SK-N-SH (cell line): ENCODE measurements at regions not wholly inside any gene's neighbourhood (a gene's known extent, or its start where the extent isn't known, plus 50 kb on each side); places are given as distances from the start of the nearest gene placed in this dataset.
"Not testable (repeated sequence)": the region's sequence is repeated elsewhere in the genome, so short reads cannot be mapped to it uniquely, and the experiment has no call there.

Experiments used
- CTCF ChIA-PET: fragments of 300-600, 350-600 bp; formaldehyde crosslinking; extraction: SDS; loops from one replicate; lab custom pipeline; 2021; lab: Yijun Ruan, JAX
- POLR2A ChIA-PET: fragments of 350-600 bp; sonication (Branson Sonifier 250); formaldehyde crosslinking; extraction: SDS; loops from one replicate; lab custom pipeline; 2020; ENCODE audit warnings: antibody characterized with exemption, inconsistent platforms; lab: Yijun Ruan, JAX
- DNase-seq: peaks from one replicate; pipeline ENCODE4 v3.0.0; 2012
- H2AFZ ChIP-seq: fragments of 200-600 bp; sonication (generic); 2 replicates; pipeline ENCODE4 v1.8.1; 2016; ENCODE audit warnings: antibody characterized with exemption, mild to moderate bottlenecking, low read depth
- H3F3A ChIP-seq: fragments of 200-600 bp; sonication (generic); replicated peaks from 2 replicates; pipeline ENCODE3; 2016; ENCODE audit warnings: antibody characterized with exemption, mild to moderate bottlenecking; ENCODE audit not compliant: insufficient read depth
- H3K27ac ChIP-seq, 2 experiments: fragments of 200-500 bp in 1 of 2; fragments of 200-600 bp in 1 of 2; sonication (Bioruptor generic) in 1 of 2; sonication (generic), shearing (Covaris generic) in 1 of 2; 2 replicates each; pipeline versions ENCODE4 v1.5.1 to v1.6.1; 2014 to 2016; ENCODE audit warnings: low read depth in 2 of 2, inconsistent platforms in 1 of 2, low read length in 1 of 2, mild to moderate bottlenecking in 1 of 2, mixed read lengths in 1 of 2
- H3K27me3 ChIP-seq: fragments of 200-600 bp; sonication (generic), shearing (Covaris generic); 2 replicates; pipeline ENCODE4 v1.6.1; 2016; ENCODE audit warnings: mixed run types; ENCODE audit not compliant: insufficient read depth
- H3K36me3 ChIP-seq, 2 experiments: fragments of 200-500 bp in 1 of 2; fragments of 200-600 bp in 1 of 2; sonication (Bioruptor generic) in 1 of 2; sonication (generic) in 1 of 2; replicated peaks in 1 of 2; 2 replicates each; pipeline versions ENCODE3 to v1.5.1; 2014 to 2016; ENCODE audit warnings: low read length in 1 of 2, mild to moderate bottlenecking in 1 of 2; ENCODE audit not compliant: insufficient read depth in 2 of 2, control insufficient read depth in 1 of 2
- H3K4me1 ChIP-seq, 2 experiments: fragments of 200-500 bp in 1 of 2; fragments of 200-600 bp in 1 of 2; sonication (Bioruptor generic) in 1 of 2; sonication (generic), shearing (Covaris generic) in 1 of 2; 2 replicates each; pipeline versions ENCODE4 v1.5.1 to v1.6.1; 2014 to 2016; ENCODE audit warnings: low read depth in 1 of 2, low read length in 1 of 2, mixed run types in 1 of 2; ENCODE audit not compliant: insufficient read depth in 2 of 2, control insufficient read depth in 1 of 2
- H3K4me2 ChIP-seq: fragments of 200-600 bp; sonication (generic), shearing (Covaris generic); 2 replicates; pipeline ENCODE4 v1.6.1; 2017; ENCODE audit warnings: mixed run types
- H3K4me3 ChIP-seq, 2 experiments: fragments of 200-500 bp in 1 of 2; fragments of 200-600 bp in 1 of 2; sonication (Bioruptor generic) in 1 of 2; sonication (generic), shearing (Covaris generic) in 1 of 2; 2 replicates each; pipeline versions ENCODE4 v1.5.1 to v1.8.1; 2014 to 2016; ENCODE audit warnings: low read depth in 2 of 2, inconsistent platforms in 1 of 2, low read length in 1 of 2, mild to moderate bottlenecking in 1 of 2, mixed read lengths in 1 of 2, moderate library complexity in 1 of 2
- H3K79me2 ChIP-seq: fragments of 200-600 bp; sonication (generic); 2 replicates; pipeline ENCODE4 v1.8.1; 2017; ENCODE audit warnings: mild to moderate bottlenecking; ENCODE audit not compliant: insufficient read depth
- H3K9ac ChIP-seq: fragments of 200-600 bp; sonication (generic); 2 replicates; pipeline ENCODE4 v1.6.1; 2017; ENCODE audit warnings: mixed run types
- H3K9me2 ChIP-seq: fragments of 200-600 bp; sonication (generic); 2 replicates; pipeline ENCODE4 v1.6.1; 2017; ENCODE audit warnings: mixed run types
- H3K9me3 ChIP-seq: fragments of 200-600 bp; sonication (generic); 2 replicates; pipeline ENCODE4 v1.6.1; 2017; ENCODE audit warnings: mixed run types, mild to moderate bottlenecking, moderate library complexity
- H4K20me1 ChIP-seq: fragments of 200-600 bp; sonication (generic); 2 replicates; pipeline ENCODE4 v1.6.1; 2017; ENCODE audit warnings: mild to moderate bottlenecking, mixed run types; ENCODE audit not compliant: insufficient read depth
- EP300 ChIP-seq, 2 experiments: IDR thresholded peaks; 2 replicates each; pipeline versions ENCODE4 v1.4.0 to v1.6.1; 2012; ENCODE audit warnings: borderline replicate concordance in 1 of 2, low read depth in 1 of 2, low read length in 1 of 2
- FOXM1 ChIP-seq: IDR thresholded peaks from 2 replicates; pipeline ENCODE4 v1.4.0; 2012; ENCODE audit warnings: low read depth, mild to moderate bottlenecking
- GABPA ChIP-seq: IDR thresholded peaks from 2 replicates; pipeline ENCODE4 v1.4.0; 2012; ENCODE audit warnings: low read depth, mild to moderate bottlenecking
- NRF1 ChIP-seq: IDR thresholded peaks from 2 replicates; pipeline ENCODE4 v1.6.1; 2012; ENCODE audit warnings: low read depth, mild to moderate bottlenecking, low read length
- RAD21 ChIP-seq: IDR thresholded peaks from 2 replicates; pipeline ENCODE4 v1.6.1; 2012; ENCODE audit warnings: mild to moderate bottlenecking, low read length
- TAF1 ChIP-seq: IDR thresholded peaks from 2 replicates; pipeline ENCODE4 v1.6.1; 2012; ENCODE audit warnings: low read depth, mild to moderate bottlenecking, low read length, moderate library complexity, borderline replicate concordance
- USF1 ChIP-seq: IDR thresholded peaks from 2 replicates; pipeline ENCODE4 v1.4.0; 2012; ENCODE audit warnings: low read depth, borderline replicate concordance
- YY1 ChIP-seq: IDR thresholded peaks from 2 replicates; pipeline ENCODE4 v1.4.0; 2012; ENCODE audit warnings: low read depth, mild to moderate bottlenecking
- WGBS: methylation state at CpG from one replicate; pipeline ENCODE4 v1.1.6; 2017; ENCODE audit warnings: low lambda C conversion rate; 5-methylcytosine and 5-hydroxymethylcytosine counted together

- ChIA-PET CTCF (interaction anchor here (0.6 kb wide), 1 partner anchor 149 kb away, joined by 3 read pairs; no protein-coding TSS in a partner anchor), POLR2A (no interaction called here)
- no peaks in the 10 kb centered on the region for H3K9me3 ChIP-seq
- no peaks in the 10 kb centered on the region for H4K20me1 ChIP-seq
- no peak for DNase-seq
- H3K4me2 ChIP-seq, result no peak overlapping the region
- H3K36me3 ChIP-seq, result no peaks in the 10 kb centered on the region
- no peaks in the 10 kb centered on the region for H3K79me2 ChIP-seq
- no peaks in the 10 kb centered on the region for H3K4me1 ChIP-seq
- H3K27ac ChIP-seq, result no peak overlapping the region
- no peak for TF ChIP-seq GABPA
- TF ChIP-seq, all 33 proteins: peak for 0
- no peak overlapping the region for H3K9ac ChIP-seq
- no peaks in the 10 kb centered on the region for H3F3A ChIP-seq
- no peak overlapping the region for H3K4me3 ChIP-seq
- H3K9me2 ChIP-seq, result no peaks in the 10 kb centered on the region
- H3K27me3 ChIP-seq, result no peaks in the 10 kb centered on the region
- 21% methylated on average over 3 of the region's 3 CpGs for WGBS
- H2AFZ ChIP-seq, result no peak overlapping the region
Measured at GRCh38 chr5:35533156-35533555, 84.5 kb upstream of the SPEF2 start.

DNA sequence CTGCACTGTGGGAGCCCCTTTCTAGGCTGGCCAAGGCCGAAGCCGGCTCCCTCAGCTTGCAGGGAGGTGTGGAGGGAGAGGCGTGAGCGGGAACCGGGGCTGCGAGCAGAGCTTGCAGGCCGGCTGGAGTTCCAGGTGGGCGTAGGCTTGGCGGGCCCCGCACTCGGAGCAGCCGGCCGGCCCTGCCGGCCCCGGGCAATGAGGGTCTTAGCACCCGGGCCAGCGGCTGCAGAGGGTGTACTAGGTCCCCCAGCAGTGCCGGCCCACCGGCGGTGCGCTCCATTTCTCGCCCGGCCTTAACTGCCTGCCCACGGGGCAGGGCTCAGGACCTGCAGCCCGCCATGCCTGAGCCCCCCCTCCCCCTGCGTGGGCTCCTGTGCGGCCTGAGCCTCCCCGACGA, 86.1 kb upstream of the SPEF2 start:
- H3K4me1 ChIP-seq, DNase-seq, H3K9me3 ChIP-seq, POLR2A ChIA-PET, H3K9me2 ChIP-seq, H3K27me3 ChIP-seq, CTCF ChIA-PET, H3K9ac ChIP-seq, H3K79me2 ChIP-seq, H3F3A ChIP-seq, H2AFZ ChIP-seq, H3K27ac ChIP-seq, H4K20me1 ChIP-seq, H3K4me2 ChIP-seq, H3K4me3 ChIP-seq, H3K36me3 ChIP-seq: not testable (repeated sequence)
- WGBS, result 73% methylated on average over 10 of the region's 29 CpGs

DNA sequence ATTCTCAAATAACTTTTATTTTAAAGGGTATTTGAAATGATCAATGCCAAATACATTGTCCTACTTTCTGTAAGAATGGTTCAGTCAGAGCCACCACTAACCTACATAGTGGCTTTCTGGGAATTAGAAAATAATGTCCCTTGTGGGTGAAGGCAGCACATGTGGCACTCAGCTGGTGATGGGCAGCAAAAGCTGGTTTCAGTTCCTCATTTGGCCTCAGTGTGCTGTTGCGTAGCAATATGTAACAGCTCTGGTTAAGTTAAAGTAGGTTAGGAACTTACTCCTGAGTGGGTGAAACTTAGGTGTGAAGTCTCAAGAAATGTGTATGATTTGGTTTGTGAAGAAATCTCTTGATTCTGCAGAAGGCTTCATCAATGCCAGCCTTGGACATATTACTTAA, 99.6 kb upstream of the SPEF2 start:
- Histone ChIP-seq H3K27me3 (no peaks in the 10 kb centered on the region), H3K9me3 (no peaks in the 10 kb centered on the region), H2AFZ (no peak overlapping the region), H3F3A (no peaks in the 10 kb centered on the region), H3K9ac (no peak overlapping the region), H3K4me3 (no peak overlapping the region), H3K79me2 (no peaks in the 10 kb centered on the region), H4K20me1 (no peaks in the 10 kb centered on the region), H3K4me1 (no peaks in the 10 kb centered on the region), H3K27ac (no peak overlapping the region), H3K9me2 (no peaks in the 10 kb centered on the region), H3K36me3 (no peaks in the 10 kb centered on the region), H3K4me2 (no peak overlapping the region)
- TF ChIP-seq TAF1, result no peak
- ChIA-PET CTCF (interaction anchor here (0.9 kb wide), 1 partner anchor 8 kb away, joined by 3 read pairs; no protein-coding TSS in a partner anchor), POLR2A (no interaction called here)
- no peak for DNase-seq
- 44% methylated on average over 1 of the region's 1 CpG for WGBS

GRCh38 chr5:35516271-35516670, 101.4 kb upstream of the SPEF2 start:
- H3K9me2 ChIP-seq, result no peaks in the 10 kb centered on the region
- no peak for TF ChIP-seq USF1
- TF ChIP-seq EP300 (IDR thresholded peaks at IDR 0.05; ENCODE audit: borderline replicate concordance in 1 of 2, low read depth in 1 of 2, low read length in 1 of 2), result no peak
- no peak for TF ChIP-seq YY1
- TF ChIP-seq NRF1, result no peak
- TF ChIP-seq FOXM1, result no peak
- no peak for TF ChIP-seq RAD21
- H3K27me3 ChIP-seq, result no peaks in the 10 kb centered on the region
- ChIA-PET POLR2A (no interaction called here), CTCF (no interaction called here)
- H3K4me3 ChIP-seq, result no peak overlapping the region
- no peaks in the 10 kb centered on the region for H3K9me3 ChIP-seq
- H4K20me1 ChIP-seq, result no peaks in the 10 kb centered on the region
- H3K4me1 ChIP-seq, result no peaks in the 10 kb centered on the region
- H3K27ac ChIP-seq, result no peak overlapping the region
- H3K79me2 ChIP-seq, result no peaks in the 10 kb centered on the region
- no peak for DNase-seq
- no peak overlapping the region for H2AFZ ChIP-seq
- 0% methylated on average over 1 of the region's 1 CpG for WGBS
- no peaks in the 10 kb centered on the region for H3K36me3 ChIP-seq
- no peak overlapping the region for H3K4me2 ChIP-seq
- no peaks in the 10 kb centered on the region for H3F3A ChIP-seq
- no peak overlapping the region for H3K9ac ChIP-seq
